Duodenal mucosa (tissue), 2 donors: ENCODE measurements at regions not wholly inside any gene's neighbourhood (a gene's known extent, or its start where the extent isn't known, plus 50 kb on each side); places are given as distances from the start of the nearest gene placed in this dataset.

Source experiments
- H3K27ac ChIP-seq: one replicate; pipeline ENCODE4 v1.7.0; 2013; ENCODE audit warnings: low read depth, low read length
- H3K27me3 ChIP-seq, 2 donors: one replicate each; pipeline ENCODE4 v1.7.0; 2013; ENCODE audit warnings: low read length in 2 of 2, control low read depth in 1 of 2; ENCODE audit not compliant: insufficient read depth in 2 of 2, control insufficient read depth in 1 of 2
- H3K36me3 ChIP-seq, 2 donors: one replicate each; pipeline ENCODE4 v1.7.0; 2013; ENCODE audit warnings: low read length in 2 of 2, control low read depth in 1 of 2; ENCODE audit not compliant: insufficient read depth in 2 of 2, control insufficient read depth in 1 of 2
- H3K4me1 ChIP-seq, 2 donors: one replicate each; pipeline ENCODE4 v1.7.0; 2013; ENCODE audit warnings: low read length in 2 of 2, control low read depth in 1 of 2; ENCODE audit not compliant: insufficient read depth in 2 of 2, control insufficient read depth in 1 of 2
- H3K4me3 ChIP-seq, 2 donors: one replicate each; pipeline ENCODE4 v1.7.0; 2013; ENCODE audit warnings: low read length in 2 of 2, low read depth in 1 of 2
- H3K9ac ChIP-seq, 2 donors: one replicate each; pipeline ENCODE4 v1.7.0; 2013; ENCODE audit warnings: low read length in 2 of 2, low read depth in 1 of 2
- H3K9me3 ChIP-seq, 2 donors: one replicate each; pipeline ENCODE4 v1.7.0; 2013; ENCODE audit warnings: low read length in 2 of 2, control low read depth in 1 of 2; ENCODE audit not compliant: control insufficient read depth in 1 of 2

DNA sequence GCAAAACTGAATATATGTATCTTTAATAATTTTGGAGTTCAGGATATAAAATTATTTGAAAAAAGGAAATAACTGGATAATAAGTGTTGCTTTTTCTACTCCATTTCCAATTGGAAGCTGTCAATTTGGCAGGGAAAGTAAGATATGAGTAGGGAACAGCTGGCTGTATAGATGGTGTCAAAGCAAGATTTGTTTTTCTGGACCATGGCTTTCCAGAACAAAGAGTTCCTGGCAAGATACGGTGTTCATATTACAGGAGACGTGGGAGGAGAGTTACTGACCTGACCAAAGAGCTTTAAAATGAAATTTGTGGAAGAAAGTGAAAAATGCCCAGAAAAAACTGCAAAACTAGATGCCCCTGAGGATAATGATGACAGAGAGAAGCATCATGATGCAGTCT is 442.7 kb upstream of the KIRREL3 start:
- no peaks in the 10 kb centered on the region for H3K36me3 ChIP-seq

DNA sequence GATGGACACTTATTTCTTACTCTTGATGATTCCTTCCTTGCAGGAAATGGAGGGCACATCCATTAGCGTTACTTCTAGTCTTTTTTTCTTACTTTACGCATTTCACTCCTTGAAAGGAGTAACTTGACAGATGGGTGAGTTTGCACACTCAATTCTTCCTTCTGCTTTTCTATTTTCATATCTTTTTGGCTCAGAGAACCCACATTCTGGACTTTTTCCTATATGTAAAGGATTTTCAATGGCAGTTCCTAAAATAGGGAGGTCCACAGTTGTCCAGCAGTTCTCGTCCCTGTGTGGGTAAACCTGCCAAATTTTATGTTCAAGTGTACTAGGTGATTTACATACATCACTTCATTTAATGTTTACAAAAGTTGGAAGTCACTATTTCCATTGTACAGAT is 440.0 kb upstream of the KIRREL3 start:
- H3K36me3 ChIP-seq: no peaks in the 10 kb centered on the region
- no peaks in the 10 kb centered on the region for H3K4me1 ChIP-seq
- H3K27me3 ChIP-seq: no peaks in the 10 kb centered on the region
- no peak overlapping the region for H3K4me3 ChIP-seq
- H3K9ac ChIP-seq: no peak overlapping the region
- no peak overlapping the region for H3K27ac ChIP-seq
- H3K9me3 ChIP-seq: no peaks in the 10 kb centered on the region

More for the DNA sequence above, 442.7 kb upstream of the KIRREL3 start:
- no peak overlapping the region for H3K4me3 ChIP-seq
- no peak overlapping the region for H3K9ac ChIP-seq
- H3K27me3 ChIP-seq: no peaks in the 10 kb centered on the region
- H3K9me3 ChIP-seq: no peaks in the 10 kb centered on the region
- no peaks in the 10 kb centered on the region for H3K4me1 ChIP-seq
- H3K27ac ChIP-seq: no peak overlapping the region

DNA sequence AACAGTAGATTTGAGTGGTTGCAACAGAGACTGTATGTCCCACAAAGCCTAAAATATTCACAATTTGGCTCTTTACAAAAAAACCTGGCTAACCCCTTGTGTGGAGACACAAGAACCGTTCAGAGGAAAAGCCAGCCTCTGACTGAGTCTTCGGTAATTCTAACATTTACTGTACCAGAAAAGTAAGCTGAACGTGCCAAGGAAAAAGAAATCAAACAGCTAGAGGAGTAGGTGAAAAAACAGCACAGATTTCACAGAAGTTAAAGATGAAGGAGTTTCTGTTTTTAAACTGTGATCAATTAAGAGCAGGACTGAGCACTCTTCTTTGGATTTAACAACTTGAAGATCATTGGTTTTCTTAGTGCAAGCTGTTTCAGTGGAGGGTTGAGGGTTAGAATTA is 424.7 kb upstream of the KIRREL3 start:
- Histone ChIP-seq H3K9ac (no peak overlapping the region), H3K4me1 (no peaks in the 10 kb centered on the region), H3K27ac (no peak overlapping the region), H3K4me3 (no peak overlapping the region), H3K27me3 (no peaks in the 10 kb centered on the region), H3K36me3 (no peaks in the 10 kb centered on the region), H3K9me3 (no peaks in the 10 kb centered on the region)

DNA sequence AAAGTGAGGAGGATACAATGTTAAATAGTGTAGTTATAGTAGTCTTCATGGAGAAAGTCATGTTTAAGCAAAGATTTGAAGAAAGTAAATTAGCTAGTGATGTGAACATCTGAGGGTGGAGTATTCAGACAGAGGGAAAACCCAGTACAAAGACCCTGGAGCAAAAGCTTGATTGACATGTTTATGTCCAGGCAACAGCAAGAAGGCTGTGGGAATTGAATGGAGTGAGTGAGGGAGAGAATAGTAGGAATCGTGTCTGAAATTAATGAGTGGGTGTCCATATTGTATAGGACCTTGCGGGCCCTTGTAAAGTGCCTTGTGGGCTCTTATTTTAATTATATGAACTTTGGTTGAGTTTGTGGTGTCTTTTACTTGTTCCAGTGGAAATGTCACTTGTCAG is 424.1 kb upstream of the KIRREL3 start:
- H3K9me3 ChIP-seq: no peaks in the 10 kb centered on the region
- no peak overlapping the region for H3K4me3 ChIP-seq

DNA sequence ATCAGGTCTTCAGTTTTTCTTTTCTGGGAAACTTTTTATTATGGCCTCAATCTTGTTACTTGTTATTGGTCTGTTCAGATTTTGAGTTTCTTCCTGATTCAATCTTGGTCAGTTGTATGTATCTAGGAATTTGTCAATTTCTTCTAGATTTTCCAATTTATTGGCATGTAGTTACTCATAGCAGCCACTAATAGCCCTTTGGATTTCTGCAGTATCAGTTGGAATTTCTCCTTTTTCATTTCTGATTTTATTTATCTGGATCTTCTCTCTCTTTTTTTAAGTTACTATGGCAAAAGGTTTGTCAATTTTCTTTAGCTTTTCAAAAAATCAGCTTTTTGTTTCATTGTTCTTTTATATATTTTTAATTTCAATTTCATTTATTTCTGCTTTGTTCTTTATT is 419.6 kb upstream of the KIRREL3 start:
- Histone ChIP-seq H3K36me3 (no peaks in the 10 kb centered on the region), H3K4me1 (no peaks in the 10 kb centered on the region), H3K27ac (no peak overlapping the region), H3K27me3 (no peaks in the 10 kb centered on the region), H3K9ac (no peak overlapping the region), H3K9me3 (no peaks in the 10 kb centered on the region), H3K4me3 (no peak overlapping the region)

More for the DNA sequence above, 424.1 kb upstream of the KIRREL3 start:
- Histone ChIP-seq H3K27me3 (no peaks in the 10 kb centered on the region), H3K9ac (no peak overlapping the region), H3K36me3 (no peaks in the 10 kb centered on the region), H3K4me1 (no peaks in the 10 kb centered on the region), H3K27ac (no peak overlapping the region)

DNA sequence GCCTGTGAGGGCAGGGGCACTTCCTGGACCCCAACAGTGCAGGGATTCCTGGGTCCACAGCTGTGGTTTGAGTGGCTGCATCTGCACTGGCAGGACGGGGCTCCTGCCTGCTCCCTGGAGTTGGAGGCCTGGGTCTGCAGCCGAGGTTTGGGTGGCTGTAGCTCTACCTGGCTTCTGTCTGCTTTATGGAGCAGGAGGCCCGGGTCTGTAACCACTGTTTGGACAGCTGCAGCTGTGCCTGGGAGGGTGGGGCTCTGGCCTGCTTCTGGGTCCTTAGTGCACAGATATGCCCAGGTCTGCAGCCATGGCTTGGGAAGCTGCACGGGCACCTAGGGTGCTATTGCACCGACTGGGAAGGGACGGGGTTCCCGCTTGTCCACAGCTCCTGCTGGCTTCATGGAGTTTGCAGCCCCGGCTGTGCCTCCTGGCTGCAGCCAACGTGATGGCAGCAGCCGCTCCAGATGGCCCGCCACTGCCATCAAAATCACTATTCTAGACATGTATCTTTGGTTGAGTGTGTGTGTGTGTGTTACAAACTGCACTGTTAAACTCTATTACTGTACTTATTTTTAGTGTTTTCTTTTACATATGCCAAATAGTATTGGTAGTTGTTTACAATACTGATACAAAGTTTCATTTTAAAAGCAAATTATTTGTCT is 412.3 kb upstream of the KIRREL3 start:
- Histone ChIP-seq H3K36me3 (no peaks in the 10 kb centered on the region), H3K9me3 (peaks cover 8 to 10% of the 10 kb centered on the region in 2 donors), H3K27me3 (no peaks in the 10 kb centered on the region), H3K9ac (no peak overlapping the region), H3K27ac (no peak overlapping the region), H3K4me1 (no peaks in the 10 kb centered on the region), H3K4me3 (no peak overlapping the region)

DNA sequence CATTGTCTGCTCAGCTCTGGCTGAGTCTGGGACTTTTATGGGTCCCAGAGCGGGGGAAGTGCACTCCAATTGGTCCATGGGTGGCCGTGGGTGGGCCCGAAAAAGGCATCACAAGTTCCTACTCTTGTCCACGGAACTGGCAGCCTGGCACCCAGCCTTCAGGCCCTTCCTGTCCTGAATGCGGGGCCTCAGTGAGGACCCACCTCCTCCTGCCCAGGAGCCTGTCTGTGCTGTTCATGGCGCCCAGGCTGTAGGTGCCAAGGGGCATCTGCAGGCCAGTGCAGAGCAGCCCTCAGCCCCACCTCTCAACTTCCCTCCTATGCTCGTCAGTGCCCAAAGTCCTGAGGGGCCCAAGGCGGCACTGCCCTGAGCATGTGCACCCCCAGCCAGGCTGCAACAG is 411.7 kb upstream of the KIRREL3 start:
- H3K36me3 ChIP-seq: no peaks in the 10 kb centered on the region
- H3K27ac ChIP-seq: no peak overlapping the region
- H3K4me3 ChIP-seq: no peak overlapping the region
- H3K4me1 ChIP-seq: no peaks in the 10 kb centered on the region
- no peak overlapping the region for H3K9ac ChIP-seq
- no peaks in the 10 kb centered on the region for H3K27me3 ChIP-seq
- H3K9me3 ChIP-seq: peaks cover 8 to 10% of the 10 kb centered on the region in 2 donors

DNA sequence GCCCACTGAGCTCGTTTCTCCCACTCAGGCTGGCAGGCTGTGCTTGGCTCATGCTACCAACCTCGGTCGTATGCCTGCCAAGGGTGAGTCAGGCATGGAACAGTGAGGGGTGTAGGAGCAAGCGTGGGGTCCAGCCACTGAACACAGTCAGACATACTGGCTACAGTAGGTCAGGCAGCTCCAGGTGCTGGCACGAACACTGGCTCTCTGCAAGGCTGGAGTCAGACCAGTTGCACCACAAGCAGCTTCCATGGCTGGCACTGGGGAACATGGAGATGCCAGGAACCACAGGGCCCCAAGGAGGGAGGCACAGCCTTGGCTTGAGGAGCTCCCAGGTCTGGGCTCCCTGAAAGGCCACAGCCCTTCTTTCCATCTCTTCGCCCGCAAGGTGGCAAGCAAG is 410.7 kb upstream of the KIRREL3 start:
- H3K4me3 ChIP-seq: no peak overlapping the region
- no peak overlapping the region for H3K27ac ChIP-seq
- no peak overlapping the region for H3K9ac ChIP-seq
- no peaks in the 10 kb centered on the region for H3K36me3 ChIP-seq
- H3K9me3 ChIP-seq: peaks cover 8 to 10% of the 10 kb centered on the region in 2 donors
- no peaks in the 10 kb centered on the region for H3K4me1 ChIP-seq
- H3K27me3 ChIP-seq: no peaks in the 10 kb centered on the region

DNA sequence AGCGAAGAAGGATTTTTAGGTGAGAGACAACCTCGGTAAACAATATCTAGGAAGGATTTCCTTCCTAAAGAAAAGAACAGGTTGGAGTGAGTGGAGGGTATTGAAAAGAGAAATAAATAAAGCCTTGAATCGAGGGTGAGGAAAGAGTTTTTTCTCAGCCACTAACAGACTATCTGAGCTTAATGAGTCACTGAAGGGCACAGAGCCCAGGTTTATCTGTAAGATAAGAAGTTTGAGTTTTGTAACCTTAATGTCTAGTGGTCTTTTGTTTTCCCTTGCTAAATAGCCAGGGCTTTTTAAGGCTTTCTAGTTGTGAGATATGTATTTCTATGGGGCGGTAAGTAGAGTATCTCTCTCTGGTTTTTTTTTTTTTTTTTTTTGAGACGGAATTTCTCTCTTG is 394.5 kb upstream of the KIRREL3 start:
- no peaks in the 10 kb centered on the region for H3K9me3 ChIP-seq
- H3K9ac ChIP-seq: no peak overlapping the region
- no peak overlapping the region for H3K27ac ChIP-seq
- no peaks in the 10 kb centered on the region for H3K4me1 ChIP-seq
- H3K27me3 ChIP-seq: no peaks in the 10 kb centered on the region
- no peaks in the 10 kb centered on the region for H3K36me3 ChIP-seq
- H3K4me3 ChIP-seq: no peak overlapping the region

DNA sequence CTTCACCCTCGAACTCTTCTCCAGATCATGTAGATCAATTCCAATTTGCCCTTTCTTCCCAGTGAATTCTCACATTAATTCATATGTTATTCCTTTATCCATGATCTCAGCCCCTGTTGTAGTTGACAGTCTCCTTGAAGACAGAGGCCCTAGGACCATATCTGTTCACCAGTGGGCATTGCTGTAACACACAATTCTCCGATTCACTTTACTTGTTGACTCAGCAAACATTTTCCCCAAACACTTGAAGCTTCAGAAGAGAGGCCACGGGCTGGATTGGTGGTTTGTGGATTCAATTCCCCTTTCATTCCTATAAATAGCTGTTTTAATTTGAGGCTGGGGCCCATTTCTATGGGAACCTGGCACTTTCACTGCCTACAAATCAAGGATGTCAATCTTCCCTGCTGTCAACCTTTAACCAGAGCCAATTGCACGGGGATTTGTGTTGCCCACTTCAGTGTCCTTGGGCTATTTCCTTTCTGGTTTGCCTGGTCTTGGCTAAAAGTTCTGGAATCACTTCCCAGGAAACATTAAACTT is 393.0 kb upstream of the KIRREL3 start:
- Histone ChIP-seq H3K4me1 (no peaks in the 10 kb centered on the region), H3K9ac (no peak overlapping the region), H3K27ac (no peak overlapping the region), H3K27me3 (no peaks in the 10 kb centered on the region), H3K4me3 (no peak overlapping the region), H3K36me3 (no peaks in the 10 kb centered on the region), H3K9me3 (no peaks in the 10 kb centered on the region)
